OCI-LY7 (cell line): ENCODE measurements at regions not wholly inside any gene's neighbourhood (a gene's known extent, or its start where the extent isn't known, plus 50 kb on each side); places are given as distances from the start of the nearest gene placed in this dataset.
"Not testable (repeated sequence)": the region's sequence is repeated elsewhere in the genome, so short reads cannot be mapped to it uniquely, and the experiment has no call there.

Experiments used
- BruUV-seq: library from RNA; stranded (reverse); fragments of 400-500 nt; replicated peaks from 2 replicates; lab custom pipeline; 2021; lab: Mats Ljungman, UMichigan
- CTCF ChIA-PET: fragments of 300-600 bp; sonication (Branson Sonifier 250); formaldehyde crosslinking; loops from one replicate; lab custom pipeline; 2022; ENCODE audit warnings: antibody characterized with exemption; ENCODE audit not compliant: unreplicated experiment; lab: Charles Lee
- POLR2A ChIA-PET: fragments of 300-600 bp; sonication (Branson Sonifier 250); formaldehyde crosslinking; loops from one replicate; lab custom pipeline; 2022; ENCODE audit warnings: antibody characterized with exemption; lab: Charles Lee
- DNase-seq: peaks from one replicate; pipeline ENCODE4 v3.0.0-alpha.2; 2015; ENCODE audit warnings: low spot score
- H2AFZ ChIP-seq: fragments of 200-600 bp; sonication (generic), shearing (Covaris generic); 2 replicates; pipeline ENCODE4 v1.6.1; 2014; ENCODE audit warnings: mild to moderate bottlenecking, antibody characterized with exemption, low read length, moderate library complexity
- H3K27ac ChIP-seq: fragments of 200-600 bp; sonication (generic); 2 replicates; pipeline ENCODE4 v1.5.1; 2014; ENCODE audit warnings: mixed run types, low read depth, mild to moderate bottlenecking, moderate library complexity, low read length, inconsistent platforms; ENCODE audit not compliant: poor library complexity, severe bottlenecking
- H3K36me3 ChIP-seq: fragments of 200-600 bp; sonication (generic); 2 replicates; pipeline ENCODE4 v1.6.1; 2014; ENCODE audit warnings: mild to moderate bottlenecking, antibody characterized with exemption, low read length, moderate library complexity, mixed read lengths; ENCODE audit not compliant: insufficient read depth
- H3K4me1 ChIP-seq: fragments of 200-600 bp; sonication (generic); 2 replicates; pipeline ENCODE4 v1.5.1; 2014; ENCODE audit warnings: mild to moderate bottlenecking, low read length; ENCODE audit not compliant: insufficient read depth, poor library complexity, severe bottlenecking
- H3K4me2 ChIP-seq: fragments of 200-600 bp; sonication (generic); 2 replicates; pipeline ENCODE4 v1.6.1; 2014; ENCODE audit warnings: mild to moderate bottlenecking, low read length
- H3K4me3 ChIP-seq: fragments of 200-600 bp; sonication (generic); 2 replicates; pipeline ENCODE4 v1.5.1; 2014; ENCODE audit warnings: mild to moderate bottlenecking, low read depth, low read length; ENCODE audit not compliant: poor library complexity, severe bottlenecking
- H3K79me2 ChIP-seq: fragments of 200-600 bp; sonication (generic); 2 replicates; pipeline ENCODE4 v1.6.1; 2016; ENCODE audit warnings: low read depth, mild to moderate bottlenecking, low read length, moderate library complexity, mixed read lengths; ENCODE audit not compliant: insufficient read depth
- H3K9me2 ChIP-seq: fragments of 200-600 bp; sonication (generic); 2 replicates; pipeline ENCODE4 v1.6.1; 2016; ENCODE audit warnings: mild to moderate bottlenecking, low read length, mixed read lengths; ENCODE audit not compliant: insufficient read depth
- H3K9me3 ChIP-seq: fragments of 200-600 bp; sonication (generic); 2 replicates; pipeline ENCODE4 v1.6.1; 2014; ENCODE audit warnings: mild to moderate bottlenecking, mixed run types, low read length, mixed read lengths
- H4K20me1 ChIP-seq: fragments of 200-600 bp; sonication (generic); 2 replicates; pipeline ENCODE4 v1.6.1; 2014; ENCODE audit warnings: mild to moderate bottlenecking, antibody characterized with exemption, low read length, moderate library complexity, mixed read lengths; ENCODE audit not compliant: insufficient read depth
- intact Hi-C: fragments of 100-400 bp; cut with micrococcal nuclease; formaldehyde crosslinking; loops from one replicate; pipeline ENCODE4 v1.10.0; 2022; ENCODE audit not compliant: unreplicated experiment

- H4K20me1 ChIP-seq, H3K9me3 ChIP-seq, intact Hi-C loops, DNase-seq, H3K27ac ChIP-seq, H3K36me3 ChIP-seq, H3K79me2 ChIP-seq, H3K9me2 ChIP-seq, BruUV-seq, H3K4me3 ChIP-seq, H2AFZ ChIP-seq, CTCF ChIA-PET, H3K4me1 ChIP-seq, H3K4me2 ChIP-seq, POLR2A ChIA-PET: not testable (repeated sequence)
Observed at GRCh38 chr1:83485314-83486019, 513.5 kb downstream of the TTLL7 start.

- H4K20me1 ChIP-seq, intact Hi-C loops, H3K4me2 ChIP-seq, H3K36me3 ChIP-seq, H3K9me2 ChIP-seq, CTCF ChIA-PET, H3K4me1 ChIP-seq, H2AFZ ChIP-seq, DNase-seq, H3K27ac ChIP-seq, BruUV-seq, H3K4me3 ChIP-seq, H3K9me3 ChIP-seq, H3K79me2 ChIP-seq, POLR2A ChIA-PET: not testable (repeated sequence)
Observed at GRCh38 chr1:83481284-83481683, 517.6 kb downstream of the TTLL7 start.

GRCh38 chr1:83479591-83480239, 519.2 kb downstream of the TTLL7 start:
- intact Hi-C loops, H3K4me3 ChIP-seq, H2AFZ ChIP-seq, H3K9me3 ChIP-seq, H3K27ac ChIP-seq, CTCF ChIA-PET, H3K4me1 ChIP-seq, H3K36me3 ChIP-seq, H3K79me2 ChIP-seq, H3K9me2 ChIP-seq, H4K20me1 ChIP-seq, POLR2A ChIA-PET, BruUV-seq, H3K4me2 ChIP-seq, DNase-seq: not testable (repeated sequence)

- POLR2A ChIA-PET, CTCF ChIA-PET, intact Hi-C loops: not testable (repeated sequence)
Observed at GRCh38 chr1:83478127-83478526, 520.8 kb downstream of the TTLL7 start.

GRCh38 chr1:83476518-83476917, 522.4 kb downstream of the TTLL7 start:
- CTCF ChIA-PET, DNase-seq, POLR2A ChIA-PET, H3K36me3 ChIP-seq, H3K4me2 ChIP-seq, H3K9me3 ChIP-seq, H2AFZ ChIP-seq, BruUV-seq, H3K9me2 ChIP-seq, H3K4me1 ChIP-seq, intact Hi-C loops, H4K20me1 ChIP-seq, H3K4me3 ChIP-seq, H3K79me2 ChIP-seq, H3K27ac ChIP-seq: not testable (repeated sequence)

More at GRCh38 chr1:83478127-83478526, 520.8 kb downstream of the TTLL7 start:
- H3K36me3 ChIP-seq, H3K4me3 ChIP-seq, H3K4me1 ChIP-seq, H3K79me2 ChIP-seq, H3K9me3 ChIP-seq, BruUV-seq, H3K4me2 ChIP-seq, H4K20me1 ChIP-seq, H2AFZ ChIP-seq, DNase-seq, H3K9me2 ChIP-seq, H3K27ac ChIP-seq: not testable (repeated sequence)

GRCh38 chr1:83474946-83475345, 524.0 kb downstream of the TTLL7 start:
- H3K27ac ChIP-seq, H3K4me3 ChIP-seq, H3K9me2 ChIP-seq, DNase-seq, intact Hi-C loops, H3K36me3 ChIP-seq, H3K79me2 ChIP-seq, H2AFZ ChIP-seq, H4K20me1 ChIP-seq, H3K4me1 ChIP-seq, BruUV-seq, H3K4me2 ChIP-seq, CTCF ChIA-PET, H3K9me3 ChIP-seq: not testable (repeated sequence)
- POLR2A ChIA-PET, result interaction anchor here (0.6 kb wide), 1 partner anchor 1927 kb away, joined by 3 read pairs; no protein-coding TSS in a partner anchor
